CMK (cell line): ENCODE measurements at regions not wholly inside any gene's neighbourhood (a gene's known extent, or its start where the extent isn't known, plus 50 kb on each side); places are given as distances from the start of the nearest gene placed in this dataset.
"Not testable (repeated sequence)": the region's sequence is repeated elsewhere in the genome, so short reads cannot be mapped to it uniquely, and the experiment has no call there.

Experiments used
- DNase-seq: peaks from one replicate; pipeline ENCODE4 v3.0.0-alpha.2; 2010; ENCODE audit warnings: low read depth

- no peak for DNase-seq
These were observed 592.3 kb upstream of the ADGRL2 start for GRCh38 chr1:81208441-81208840.

GRCh38 chr1:81205956-81206355 is 594.8 kb upstream of the ADGRL2 start:
- DNase-seq, result no peak

GRCh38 chr1:81201779-81202178 is 599.0 kb upstream of the ADGRL2 start:
- DNase-seq, result no peak

DNA sequence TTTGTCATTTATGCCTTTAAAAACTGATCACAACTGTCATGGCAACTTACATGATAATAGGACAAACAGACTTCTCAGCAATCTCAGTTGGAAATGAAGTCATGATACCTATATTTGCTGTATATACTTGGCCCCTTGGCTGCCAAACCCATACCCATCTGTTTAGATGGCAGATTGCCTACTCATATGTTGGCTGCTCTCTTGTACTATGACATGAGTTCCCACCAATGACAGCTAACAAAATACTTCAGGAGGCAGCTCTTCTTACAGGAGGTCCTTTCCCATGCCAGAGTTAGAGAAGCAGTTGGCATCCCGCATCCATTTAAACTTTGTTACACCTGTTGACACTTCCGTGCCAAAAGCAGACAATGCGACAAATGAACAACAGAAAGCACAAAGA is 603.1 kb upstream of the ADGRL2 start:
- DNase-seq, result no peak

DNA sequence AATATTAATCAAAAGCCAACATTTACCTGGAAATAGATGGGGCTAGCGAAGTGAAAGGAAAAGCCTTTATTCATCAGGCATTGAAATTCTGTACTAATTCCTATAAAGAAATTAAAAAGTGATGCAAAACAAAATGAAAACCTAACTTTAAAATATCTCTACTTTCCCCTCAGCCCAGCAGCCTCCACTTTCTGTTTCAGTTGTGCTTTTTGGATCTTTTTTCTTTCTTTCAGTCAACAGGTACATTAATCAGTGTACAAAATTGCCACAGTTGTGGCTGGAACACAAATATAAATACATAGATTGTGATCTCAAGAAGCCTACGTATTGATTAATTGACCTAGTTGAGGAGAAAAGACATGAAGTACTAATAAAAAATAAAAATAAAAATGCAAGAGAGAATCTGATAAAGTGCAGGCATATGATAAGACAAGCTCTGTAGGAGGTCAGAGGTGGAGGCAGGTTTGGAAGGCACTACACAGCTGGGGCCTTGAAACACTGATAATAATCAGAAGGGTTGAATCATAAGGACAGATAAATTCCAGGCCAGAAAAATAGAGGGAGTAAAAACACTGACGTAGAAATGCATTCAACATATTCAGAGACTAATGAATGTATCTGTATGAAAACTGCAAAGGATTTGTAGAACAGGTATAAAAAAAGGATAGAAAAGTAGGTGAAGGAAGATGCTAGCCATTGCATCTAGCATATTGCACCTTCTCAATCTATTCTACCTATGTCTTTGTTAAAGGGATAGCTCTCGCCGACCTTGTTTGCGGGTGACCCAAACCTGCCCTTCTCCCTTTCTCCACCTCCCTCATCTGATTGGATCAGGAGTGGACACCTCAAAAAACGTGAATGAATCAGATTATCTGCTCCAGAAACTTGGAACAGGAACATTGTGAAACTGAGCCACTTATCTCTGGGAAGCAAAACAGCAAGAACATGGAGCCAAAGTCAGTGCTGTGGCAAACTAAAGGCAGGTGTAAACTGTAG is 607.8 kb upstream of the ADGRL2 start:
- DNase-seq, result no peak

GRCh38 chr1:81190003-81190402 is 610.7 kb upstream of the ADGRL2 start:
- no peak for DNase-seq

DNA sequence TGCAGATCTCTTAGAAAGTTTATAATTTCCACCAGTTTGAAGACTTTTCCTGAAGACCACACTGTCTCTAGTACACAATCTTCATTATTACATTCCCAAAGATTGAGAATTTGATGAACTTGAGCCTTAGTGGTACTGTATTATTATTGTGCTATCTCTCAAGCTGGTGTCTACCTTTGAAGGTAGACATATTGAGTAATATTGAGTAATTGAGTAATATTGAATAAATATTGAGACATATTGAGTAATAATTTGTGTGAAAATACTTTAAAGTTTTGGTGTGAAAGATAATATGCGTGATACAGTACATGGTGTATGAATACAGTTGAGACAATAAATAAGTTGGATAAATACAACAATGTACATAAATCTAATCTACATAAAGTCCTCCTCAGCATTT is 613.1 kb upstream of the ADGRL2 start:
- no peak for DNase-seq

DNA sequence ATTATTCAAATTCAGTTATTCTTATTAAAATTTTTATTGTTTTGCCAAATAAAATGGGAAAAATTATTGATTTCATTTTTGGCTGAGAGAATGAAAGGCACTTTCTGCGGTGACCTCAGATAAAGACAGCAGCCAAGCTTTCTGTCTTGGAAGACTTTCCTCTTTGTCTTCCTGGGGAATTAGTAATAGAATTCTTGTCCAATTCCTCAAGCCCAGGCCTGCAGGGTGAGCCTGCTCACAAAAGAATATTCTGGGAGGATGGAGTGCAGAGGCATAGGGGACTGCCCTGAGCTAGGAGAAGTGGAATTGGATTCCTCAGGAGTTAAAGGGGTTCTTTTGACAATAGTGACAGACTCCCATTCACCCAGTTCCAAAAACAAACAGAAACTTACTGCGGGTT is 614.5 kb upstream of the ADGRL2 start:
- DNase-seq, result no peak

- DNase-seq, result no peak
These were observed 617.2 kb upstream of the ADGRL2 start for GRCh38 chr1:81183553-81183952.

DNA sequence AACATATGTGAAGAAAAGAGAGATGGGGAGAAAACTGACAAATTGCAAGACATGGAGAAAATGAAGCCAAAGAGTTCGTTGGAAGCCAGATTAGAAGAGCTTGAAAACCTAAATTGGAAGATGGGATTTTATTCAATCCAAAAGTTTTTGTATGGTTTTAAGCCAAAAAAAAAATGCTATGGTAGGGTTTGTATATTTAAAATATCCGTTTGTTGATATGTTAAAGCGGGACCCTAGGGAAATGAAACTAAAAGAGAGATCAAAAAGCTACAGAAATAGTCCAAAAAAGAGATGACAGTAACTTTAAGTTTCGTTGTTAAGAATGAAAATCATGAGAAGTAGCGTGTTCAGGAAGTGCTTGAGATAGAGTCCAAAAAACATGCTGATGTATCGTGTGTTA is 617.7 kb upstream of the ADGRL2 start:
- DNase-seq, result no peak

- DNase-seq, result no peak
These were observed 621.5 kb upstream of the ADGRL2 start for GRCh38 chr1:81179242-81179641.

GRCh38 chr1:81178431-81179093 is 622.2 kb upstream of the ADGRL2 start:
- DNase-seq, result not testable (repeated sequence)

DNA sequence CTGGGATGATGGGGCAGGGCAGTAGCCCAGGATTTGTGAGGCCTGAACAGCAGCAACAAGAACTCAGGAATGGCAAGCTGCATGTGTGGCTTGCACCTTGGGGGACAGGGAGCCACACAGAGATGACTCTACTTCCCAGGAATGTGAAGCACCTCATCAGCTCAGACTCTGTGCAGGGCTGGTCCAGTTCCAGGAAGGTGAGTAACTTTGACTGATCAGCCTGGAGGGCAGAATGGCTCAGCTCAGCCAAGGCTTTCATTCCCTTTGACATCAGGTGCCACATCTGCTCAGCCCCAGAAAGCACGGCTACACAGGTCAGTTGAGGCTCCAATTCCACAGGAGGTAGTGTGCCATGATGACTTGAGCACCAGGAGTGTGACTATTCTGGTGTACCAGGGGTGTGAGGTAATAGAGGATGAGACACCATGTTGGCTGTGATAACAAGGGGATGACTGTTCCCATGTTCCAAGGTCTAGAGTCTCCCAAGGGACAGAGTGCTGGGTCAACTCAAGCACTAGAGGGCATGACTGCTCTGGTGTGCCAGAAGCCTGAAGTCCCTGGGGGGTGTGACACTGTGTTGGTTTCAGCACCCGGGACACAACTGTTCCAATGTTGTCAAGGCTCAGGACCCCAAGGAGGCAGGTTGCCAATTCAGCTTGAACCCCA is 625.8 kb upstream of the ADGRL2 start:
- DNase-seq, result no peak

DNA sequence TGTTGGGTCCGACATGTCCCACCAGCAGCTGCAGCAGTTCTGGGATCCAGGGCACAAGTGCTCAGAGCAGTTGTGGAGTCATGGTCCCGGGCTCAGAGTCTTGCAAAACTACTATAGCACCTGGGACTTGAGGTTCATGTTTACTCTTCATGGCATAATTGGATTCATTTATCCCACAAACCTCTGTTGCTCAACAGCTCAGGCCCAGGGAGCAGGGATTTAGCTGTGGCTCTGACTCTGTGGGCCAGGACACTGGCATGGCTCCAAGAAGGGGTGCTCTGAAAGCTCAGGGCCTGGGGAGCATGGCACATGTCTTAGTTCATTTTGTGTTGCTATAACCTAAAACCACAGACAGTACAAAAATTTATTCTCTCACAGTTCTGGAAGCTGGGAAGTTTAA is 626.7 kb upstream of the ADGRL2 start:
- DNase-seq, result no peak

GRCh38 chr1:81172483-81172882 is 628.3 kb upstream of the ADGRL2 start:
- DNase-seq, result no peak

DNA sequence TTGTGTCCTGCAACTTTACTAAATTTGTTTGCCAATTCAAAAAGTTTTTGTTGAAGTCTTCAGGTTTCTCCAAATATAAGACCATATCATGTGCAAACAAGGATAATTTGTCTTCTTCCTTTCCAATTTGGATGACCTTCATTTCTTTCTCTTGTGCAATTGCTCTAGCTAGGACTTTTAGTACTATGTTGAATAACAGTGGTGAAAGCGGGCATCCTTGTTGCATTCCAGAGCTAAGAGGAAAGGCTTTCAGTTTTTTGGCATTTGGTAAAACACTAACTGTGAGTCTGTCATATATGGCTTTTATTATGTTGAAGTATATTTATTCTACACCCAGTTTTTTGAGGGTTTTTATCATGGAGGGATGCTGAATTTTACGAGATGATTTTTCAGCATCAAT is 630.0 kb upstream of the ADGRL2 start:
- no peak for DNase-seq

- DNase-seq, result no peak
These were observed 634.8 kb upstream of the ADGRL2 start for GRCh38 chr1:81165963-81166362.

DNA sequence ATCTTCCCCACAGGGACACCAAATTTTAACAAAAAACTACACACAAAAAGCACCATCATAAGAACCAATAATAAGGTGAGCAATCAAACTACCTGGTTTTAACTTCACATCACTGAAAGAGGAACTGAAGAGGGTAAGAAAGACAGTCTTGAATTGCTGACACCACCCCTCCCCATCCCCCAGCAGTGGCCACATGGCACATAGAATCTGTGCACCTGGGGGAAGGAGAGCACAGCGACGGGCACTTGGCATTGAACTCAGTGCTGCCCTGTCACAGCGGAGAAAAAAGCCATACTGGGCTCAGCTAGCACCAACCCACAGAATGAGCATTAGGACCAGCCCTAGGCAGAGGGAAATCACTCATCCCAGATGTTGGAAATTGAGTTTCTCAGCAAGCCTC is 640.0 kb upstream of the ADGRL2 start:
- no peak for DNase-seq

- DNase-seq, result no peak
These were observed 642.1 kb upstream of the ADGRL2 start for GRCh38 chr1:81158592-81158991.

- DNase-seq, result no peak
These were observed 643.0 kb upstream of the ADGRL2 start for GRCh38 chr1:81157686-81158085.

DNA sequence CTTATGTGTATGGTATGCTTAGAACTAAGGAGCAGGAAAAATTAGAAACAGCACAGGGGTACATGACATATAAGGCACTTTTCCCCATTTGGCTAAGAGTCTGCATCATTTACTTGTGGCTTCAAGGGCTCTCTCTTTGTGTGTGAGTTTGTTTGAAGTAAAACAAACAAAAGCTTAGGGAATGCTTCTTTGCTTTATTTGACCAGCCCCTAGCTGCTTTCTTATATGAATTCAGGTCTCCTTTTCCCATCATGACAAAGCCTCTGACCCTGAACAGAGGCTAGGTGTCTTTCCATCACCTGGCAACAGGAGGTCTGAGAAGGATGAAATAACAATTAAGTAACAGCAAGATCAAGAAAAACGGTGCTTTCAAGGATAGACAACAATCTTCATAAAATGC is 643.8 kb upstream of the ADGRL2 start:
- no peak for DNase-seq

GRCh38 chr1:81155131-81155530 is 645.6 kb upstream of the ADGRL2 start:
- no peak for DNase-seq

DNA sequence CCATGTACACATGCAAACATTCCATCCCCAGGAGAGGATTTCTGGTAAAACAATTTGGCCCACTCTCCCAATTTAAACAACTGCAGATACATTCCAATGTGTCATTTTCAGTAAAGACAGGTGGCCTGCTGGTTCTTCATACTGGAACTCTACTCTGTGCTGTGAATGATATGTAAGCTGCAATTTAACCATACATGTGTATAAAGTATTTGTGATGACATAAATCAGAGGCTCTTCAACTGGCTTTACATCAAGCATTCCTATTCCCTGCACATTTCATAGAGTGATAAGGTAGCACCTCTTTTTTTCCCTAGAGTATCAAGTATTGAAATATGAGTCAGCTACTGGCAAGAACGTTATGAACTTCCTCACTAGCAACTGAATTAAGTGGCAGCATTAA is 649.5 kb upstream of the ADGRL2 start:
- no peak for DNase-seq
